Activated T-cell treated with anti-CD3 and anti-CD28 coated beads for 48 hours (primary cell): ENCODE measurements at regions not wholly inside any gene's neighbourhood (a gene's known extent, or its start where the extent isn't known, plus 50 kb on each side); places are given as distances from the start of the nearest gene placed in this dataset.

Source experiments
- DNase-seq: peaks from one replicate; pipeline ENCODE4 v3.0.0-alpha.2; 2020; ENCODE audit warnings: low read depth

- DNase-seq: no peak
These were observed 51.0 kb upstream of the VEGFC start for GRCh38 chr4:176843710-176844109.

GRCh38 chr4:176844448-176844847, 51.7 kb upstream of the VEGFC start:
- DNase-seq: no peak

GRCh38 chr4:176845636-176846035, 52.9 kb upstream of the VEGFC start:
- no peak for DNase-seq

- no peak for DNase-seq
These were observed 56.4 kb upstream of the VEGFC start for GRCh38 chr4:176849076-176849475.

- DNase-seq: no peak
These were observed 57.7 kb upstream of the VEGFC start for GRCh38 chr4:176850436-176850835.

GRCh38 chr4:176856421-176856820, 63.7 kb upstream of the VEGFC start:
- DNase-seq: no peak

GRCh38 chr4:176858839-176859238, 66.1 kb upstream of the VEGFC start:
- DNase-seq: no peak

GRCh38 chr4:176864238-176864637, 71.5 kb upstream of the VEGFC start:
- DNase-seq: no peak

GRCh38 chr4:176868676-176869075, 76.0 kb upstream of the VEGFC start:
- DNase-seq: no peak

GRCh38 chr4:176872461-176872860, 79.7 kb upstream of the VEGFC start:
- DNase-seq: no peak

GRCh38 chr4:176874721-176875445, 82.2 kb upstream of the VEGFC start:
- no peak for DNase-seq

GRCh38 chr4:176875446-176875930, 82.8 kb upstream of the VEGFC start:
- no peak for DNase-seq

- no peak for DNase-seq
These were observed 86.8 kb upstream of the VEGFC start for GRCh38 chr4:176879380-176880116.

GRCh38 chr4:176882206-176882605, 89.5 kb upstream of the VEGFC start:
- no peak for DNase-seq

GRCh38 chr4:176883108-176883550, 90.4 kb upstream of the VEGFC start:
- DNase-seq: no peak

- DNase-seq: no peak
These were observed 91.1 kb upstream of the VEGFC start for GRCh38 chr4:176883681-176884418.

GRCh38 chr4:176885224-176885623, 92.5 kb upstream of the VEGFC start:
- no peak for DNase-seq

GRCh38 chr4:176886135-176886534, 93.4 kb upstream of the VEGFC start:
- no peak for DNase-seq

- DNase-seq: no peak
These were observed 97.1 kb upstream of the VEGFC start for GRCh38 chr4:176889776-176890175.

GRCh38 chr4:176894498-176894897, 101.8 kb upstream of the VEGFC start:
- DNase-seq: no peak

- DNase-seq: no peak
These were observed 103.5 kb upstream of the VEGFC start for GRCh38 chr4:176896211-176896610.

GRCh38 chr4:176897226-176897625, 104.5 kb upstream of the VEGFC start:
- DNase-seq: no peak

GRCh38 chr4:176898791-176899190, 106.1 kb upstream of the VEGFC start:
- no peak for DNase-seq
